Heart left ventricle (tissue), 16 donors: ENCODE measurements at regions not wholly inside any gene's neighbourhood (a gene's known extent, or its start where the extent isn't known, plus 50 kb on each side); places are given as distances from the start of the nearest gene placed in this dataset.

Source experiments
- ATAC-seq, 4 donors: fragments of 200-7000 bp; cut with Tn5 transposase; one replicate each; pipeline ENCODE4 v1.9.1; 2020 to 2022; ENCODE audit warnings: moderate library complexity in 4 of 4, mild to moderate bottlenecking in 3 of 4, moderate number of reproducible peaks in 1 of 4
- DNase-seq, 5 donors: peaks; one replicate each; pipeline ENCODE4 v3.0.0-alpha.2; 2020
- H3K27ac ChIP-seq, 12 donors: fragments of 200-600 bp; sonication (generic) in 4 of 12; one replicate each; pipeline versions ENCODE4 v1.5.0 to v1.8.0; 2016 to 2022; ENCODE audit warnings: mild to moderate bottlenecking in 2 of 12
- H3K27me3 ChIP-seq, 9 donors: fragments of 200-600 bp; sonication (generic) in 2 of 9; one replicate each; pipeline versions ENCODE4 v1.5.1 to v1.8.0; 2016 to 2022; ENCODE audit warnings: mild to moderate bottlenecking in 3 of 9
- H3K36me3 ChIP-seq, 9 donors: fragments of 200-600 bp; sonication (generic) in 2 of 9; one replicate each; pipeline versions ENCODE4 v1.5.0 to v1.8.0; 2018 to 2022; ENCODE audit warnings: mild to moderate bottlenecking in 2 of 9
- H3K4me1 ChIP-seq, 12 donors: fragments of 200-600 bp; sonication (generic) in 4 of 12; one replicate each; pipeline versions ENCODE4 v1.5.0 to v1.8.0; 2016 to 2022; ENCODE audit warnings: mild to moderate bottlenecking in 3 of 12
- H3K4me3 ChIP-seq, 12 donors: fragments of 200-600 bp; sonication (generic) in 4 of 12; one replicate each; pipeline versions ENCODE4 v1.5.0 to v1.8.0; 2017 to 2022; ENCODE audit warnings: mild to moderate bottlenecking in 9 of 12, moderate library complexity in 4 of 12
- H3K9me3 ChIP-seq, 12 donors: fragments of 200-600 bp; sonication (generic) in 4 of 12; one replicate each; pipeline versions ENCODE4 v1.5.0 to v1.8.0; 2016 to 2022; ENCODE audit warnings: mild to moderate bottlenecking in 1 of 12
- CTCF ChIP-seq, 12 donors: fragments of 200-600 bp; sonication (generic) in 4 of 12; IDR thresholded peaks; one replicate each; pipeline versions ENCODE4 v1.5.0 to v1.8.0; 2018 to 2022; ENCODE audit warnings: antibody characterized with exemption in 12 of 12, mild to moderate bottlenecking in 5 of 12
- POLR2A ChIP-seq, 2 donors: fragments of 450-650 bp; IDR thresholded peaks; one replicate each; pipeline ENCODE4 v1.6.1; 2017; ENCODE audit warnings: antibody characterized with exemption in 2 of 2, mild to moderate bottlenecking in 2 of 2, moderate library complexity in 2 of 2
- WGBS, 4 donors: extraction: QIAGEN DNeasy Blood & Tissue Kit in 2 of 4; methylation state at CpG; one replicate each; pipeline versions ENCODE4 v1.1.5 to v1.1.7; 2013 to 2018; 5-methylcytosine and 5-hydroxymethylcytosine counted together
- intact Hi-C, 10 donors: fragments of 100-400 bp; cut with DNase I; formaldehyde crosslinking; loops; one replicate each; pipeline versions ENCODE4 v1.11.1 to v1.14.2; 2022
- donor health status: ischemic (EF 13 %, LVEDD 7.1; RV severe dilation, severe dysfunction).
- donor health status: healthy with polysubstance abuse.
- donor health status: DM: no; HTN: yes; CAD: no.
- donor health status: DM: no; HTN: no; CAD: no.
- donor health status: ischemic (EF 25% LVEDD 6.9; RV normal size, moderate dysfunction).
- donor health status: ischemic (EF 25% LVEDD 5.7; RV mildly dilated, moderate dysfunction).
- donor health status: healthy.
- donor health status: DM: yes; HTN: yes; CAD: no.
- donor health status: ischemic (EF 35%, LVEDD 5.7; RV mildly dilated, moderate dysfunction).
- donor health status: nonischemic (EF 11% LVEDD 7.7; RV severe dilation, severe dysfunction).
- donor health status: DM: yes; HTN: yes; CAD: no.
- donor health status: PGD.
- donor health status: ischemic (EF 29% LVEDD 5.4; RV normal size, mild dysfunction).
- donor health status: nonischemic (EF 23%, LVEDD 6.1; RV moderate dilation, normal function).

GRCh38 chr1:10856176-10856683 is 59.8 kb upstream of the CASZ1 start:
- Histone ChIP-seq H3K27ac (peak overlapping the region in 2 of 12 donors; percentile 76 to 92), H3K9me3 (no peaks in the 10 kb centered on the region), H3K4me1 (peaks cover 0 to 42% (median 6%) of the 10 kb centered on the region in 12 donors), H3K4me3 (no peak overlapping the region), H3K36me3 (no peaks in the 10 kb centered on the region), H3K27me3 (peaks cover 0 to 16% (median 0%) of the 10 kb centered on the region in 9 donors)
- intact Hi-C loops: loop anchor here in 1 of 10 donors (5.0 kb wide), 1 partner anchor 34 kb away; no protein-coding TSS in a partner anchor
- ATAC-seq (no peak), DNase-seq (peak in 1 of 5 donors; percentile 10)
- WGBS, 4 donors: 79 to 83% (median 81%) methylated on average over 16 of the region's 16 CpGs
- no peak for TF ChIP-seq CTCF (IDR thresholded peaks at IDR 0.05)
- TF ChIP-seq POLR2A (IDR thresholded peaks at IDR 0.05): no peak

DNA sequence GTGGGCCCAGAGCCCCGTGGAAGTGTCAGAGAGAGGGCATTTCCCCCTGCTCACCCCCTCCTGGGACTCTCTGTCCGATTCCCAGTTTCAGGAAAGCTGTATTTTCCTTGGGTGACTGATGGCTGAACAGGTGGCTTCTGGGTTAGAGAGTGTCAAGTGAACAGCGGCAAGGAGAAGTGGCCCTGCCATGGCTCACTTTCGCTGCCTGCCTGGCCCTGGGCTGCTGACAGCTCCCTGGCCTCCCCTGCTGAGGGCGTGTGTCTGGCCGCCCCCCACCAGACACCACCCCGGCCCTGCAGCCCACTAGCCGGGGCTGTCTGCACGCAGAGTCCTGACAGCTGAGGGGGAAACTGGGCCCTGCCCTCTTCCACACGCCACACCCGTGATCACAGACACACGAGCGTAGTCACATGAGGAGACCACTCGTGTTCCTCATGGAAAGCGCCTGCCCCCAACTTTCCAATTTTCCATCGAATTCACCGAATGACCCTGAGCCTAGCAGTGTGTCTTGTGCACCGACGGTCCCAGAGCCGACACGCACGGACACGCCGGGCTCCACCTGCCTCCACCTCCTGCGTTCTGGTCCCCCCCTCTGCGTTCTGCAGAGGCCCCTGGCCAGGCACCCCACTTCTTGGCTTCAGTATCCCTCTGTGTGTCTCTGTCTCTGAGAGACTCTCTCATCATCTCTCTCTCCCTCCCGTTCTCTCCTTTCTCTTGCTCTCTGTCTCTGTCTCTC is 60.6 kb upstream of the CASZ1 start:
- TF ChIP-seq POLR2A (IDR thresholded peaks at IDR 0.05): no peak
- no peak for TF ChIP-seq CTCF (IDR thresholded peaks at IDR 0.05)
- Histone ChIP-seq H3K4me1 (peaks cover 0 to 42% (median 10%) of the 10 kb centered on the region in 12 donors), H3K27me3 (peaks cover 0 to 21% (median 0%) of the 10 kb centered on the region in 9 donors), H3K4me3 (no peak overlapping the region), H3K36me3 (no peaks in the 10 kb centered on the region), H3K9me3 (no peaks in the 10 kb centered on the region), H3K27ac (peak overlapping the region in 9 of 12 donors; percentile 15 to 92 (median 78))
- DNase-seq (peak in 1 of 5 donors; percentile 25), ATAC-seq (peak in 2 of 4 donors; percentile 17 to 27)
- intact Hi-C loops: loop anchor here in 1 of 10 donors (5.0 kb wide), 1 partner anchor 35 kb away; no protein-coding TSS in a partner anchor
- 59 to 68% (median 64%) methylated on average over 25 to 27 of the region's 27 CpGs for WGBS, 4 donors

- H3K36me3 ChIP-seq: no peaks in the 10 kb centered on the region
- H3K4me1 ChIP-seq: peaks cover 0 to 42% (median 12%) of the 10 kb centered on the region in 12 donors
- TF ChIP-seq CTCF (IDR thresholded peaks at IDR 0.05) (no peak), POLR2A (IDR thresholded peaks at IDR 0.05) (peak in 1 of 2 donors; percentile 34)
- H3K27ac ChIP-seq: peak overlapping the region in 11 of 12 donors; percentile 43 to 92 (median 76)
- H3K9me3 ChIP-seq: no peaks in the 10 kb centered on the region
- DNase-seq: peak in 4 of 5 donors; percentile 20 to 82 (median 39)
- ATAC-seq: peak; percentile 66 to 86 (median 80)
- intact Hi-C loops: loop anchor here in 1 of 10 donors (5.0 kb wide), 1 partner anchor 35 kb away; no protein-coding TSS in a partner anchor
- 28 to 44% (median 38%) methylated on average over 7 to 11 of the region's 11 CpGs for WGBS, 4 donors
- H3K27me3 ChIP-seq: peaks cover 0 to 25% (median 0%) of the 10 kb centered on the region in 9 donors
- no peak overlapping the region for H3K4me3 ChIP-seq
Observed at GRCh38 chr1:10857687-10858086, 61.2 kb upstream of the CASZ1 start.

GRCh38 chr1:10860218-10860617 is 63.8 kb upstream of the CASZ1 start:
- H3K4me1 ChIP-seq: peaks cover 0 to 54% (median 12%) of the 10 kb centered on the region in 12 donors
- H3K27ac ChIP-seq: peak overlapping the region in 6 of 12 donors; percentile 39 to 89 (median 78)

More at GRCh38 chr1:10860218-10860617, 63.8 kb upstream of the CASZ1 start:
- 56 to 67% (median 61%) methylated on average over 13 of the region's 13 CpGs for WGBS, 4 donors
- Histone ChIP-seq H3K36me3 (no peaks in the 10 kb centered on the region), H3K4me3 (no peak overlapping the region), H3K9me3 (no peaks in the 10 kb centered on the region), H3K27me3 (peaks cover 0 to 40% (median 0%) of the 10 kb centered on the region in 9 donors)
- no peak for DNase-seq
- ATAC-seq: no peak
- intact Hi-C loops: loop anchor here in 8 of 10 donors (2.0 to 10.0 kb wide), 12 partner anchors 38 to 235 kb away; partner anchors contain the start of gene CASZ1 (in 5 of the 8)
- no peak for TF ChIP-seq POLR2A (IDR thresholded peaks at IDR 0.05)
- no peak for TF ChIP-seq CTCF (IDR thresholded peaks at IDR 0.05)
